BE2C (cell line): ENCODE measurements at regions not wholly inside any gene's neighbourhood (a gene's known extent, or its start where the extent isn't known, plus 50 kb on each side); places are given as distances from the start of the nearest gene placed in this dataset.
"Not testable (repeated sequence)": the region's sequence is repeated elsewhere in the genome, so short reads cannot be mapped to it uniquely, and the experiment has no call there.

Experiments used
- DNase-seq: peaks from one replicate; pipeline ENCODE4 v3.0.0-alpha.2; 2020
- H3K27me3 ChIP-seq: fragments of 250-450 bp; sonication (Bioruptor Pico); 2 replicates; pipeline ENCODE4 v1.5.1; 2020; ENCODE audit warnings: mild to moderate bottlenecking
- H3K36me3 ChIP-seq: fragments of 250-450 bp; sonication (Bioruptor Pico); 2 replicates; pipeline ENCODE4 v1.5.1; 2020; ENCODE audit warnings: mild to moderate bottlenecking
- H3K4me1 ChIP-seq: fragments of 250-450 bp; sonication (Bioruptor Pico); 2 replicates; pipeline ENCODE4 v1.5.1; 2020
- H3K4me3 ChIP-seq: 2 replicates; pipeline ENCODE4 v1.5.1; 2011; ENCODE audit warnings: low read depth, low read length
- H3K9me3 ChIP-seq: fragments of 250-450 bp; sonication (Bioruptor Pico); 2 replicates; pipeline ENCODE4 v1.5.1; 2020
- CTCF ChIP-seq: IDR thresholded peaks from 2 replicates; pipeline ENCODE4 v1.5.1; 2012; ENCODE audit warnings: mild to moderate bottlenecking, low read depth, low read length

GRCh38 chrX:95945528-95945927 lies 739.1 kb upstream of the DIAPH2 start:
- no peak for TF ChIP-seq CTCF
- Histone ChIP-seq H3K9me3 (no peaks in the 10 kb centered on the region), H3K4me1 (no peaks in the 10 kb centered on the region), H3K27me3 (no peaks in the 10 kb centered on the region), H3K36me3 (no peaks in the 10 kb centered on the region), H3K4me3 (no peak overlapping the region)
- no peak for DNase-seq

GRCh38 chrX:95949588-95949987 lies 735.1 kb upstream of the DIAPH2 start:
- no peak for TF ChIP-seq CTCF
- Histone ChIP-seq H3K4me3 (no peak overlapping the region), H3K9me3 (no peaks in the 10 kb centered on the region), H3K27me3 (no peaks in the 10 kb centered on the region), H3K36me3 (no peaks in the 10 kb centered on the region), H3K4me1 (no peaks in the 10 kb centered on the region)
- no peak for DNase-seq

- no peak for TF ChIP-seq CTCF
Measured at GRCh38 chrX:95950679-95951078, 734.0 kb upstream of the DIAPH2 start.

GRCh38 chrX:95953564-95953963 lies 731.1 kb upstream of the DIAPH2 start:
- no peaks in the 10 kb centered on the region for H3K4me1 ChIP-seq
- no peak for DNase-seq
- no peaks in the 10 kb centered on the region for H3K27me3 ChIP-seq
- no peaks in the 10 kb centered on the region for H3K9me3 ChIP-seq
- H3K4me3 ChIP-seq: no peak overlapping the region
- no peak for TF ChIP-seq CTCF
- H3K36me3 ChIP-seq: no peaks in the 10 kb centered on the region

More at GRCh38 chrX:95950679-95951078, 734.0 kb upstream of the DIAPH2 start:
- no peak for DNase-seq
- Histone ChIP-seq H3K27me3 (no peaks in the 10 kb centered on the region), H3K4me1 (no peaks in the 10 kb centered on the region), H3K36me3 (no peaks in the 10 kb centered on the region), H3K9me3 (no peaks in the 10 kb centered on the region), H3K4me3 (no peak overlapping the region)

GRCh38 chrX:95956745-95957144 lies 727.9 kb upstream of the DIAPH2 start:
- no peak for TF ChIP-seq CTCF
- Histone ChIP-seq H3K27me3 (no peaks in the 10 kb centered on the region), H3K9me3 (no peaks in the 10 kb centered on the region), H3K4me3 (no peak overlapping the region), H3K4me1 (no peaks in the 10 kb centered on the region), H3K36me3 (no peaks in the 10 kb centered on the region)
- no peak for DNase-seq

GRCh38 chrX:95973456-95974095 lies 711.1 kb upstream of the DIAPH2 start:
- DNase-seq, H3K4me3 ChIP-seq, H3K4me1 ChIP-seq, H3K9me3 ChIP-seq, H3K27me3 ChIP-seq, H3K36me3 ChIP-seq: not testable (repeated sequence)

GRCh38 chrX:95974096-95974470 lies 710.6 kb upstream of the DIAPH2 start:
- no peaks in the 10 kb centered on the region for H3K27me3 ChIP-seq
- TF ChIP-seq CTCF: no peak
- no peaks in the 10 kb centered on the region for H3K9me3 ChIP-seq
- H3K36me3 ChIP-seq: no peaks in the 10 kb centered on the region
- DNase-seq: no peak
- H3K4me3 ChIP-seq: no peak overlapping the region
- H3K4me1 ChIP-seq: no peaks in the 10 kb centered on the region
